ENCODE measurements at regions not wholly inside any gene's neighbourhood (a gene's known extent, or its start where the extent isn't known, plus 50 kb on each side); places are given as distances from the start of the nearest gene placed in this dataset.

DNA sequence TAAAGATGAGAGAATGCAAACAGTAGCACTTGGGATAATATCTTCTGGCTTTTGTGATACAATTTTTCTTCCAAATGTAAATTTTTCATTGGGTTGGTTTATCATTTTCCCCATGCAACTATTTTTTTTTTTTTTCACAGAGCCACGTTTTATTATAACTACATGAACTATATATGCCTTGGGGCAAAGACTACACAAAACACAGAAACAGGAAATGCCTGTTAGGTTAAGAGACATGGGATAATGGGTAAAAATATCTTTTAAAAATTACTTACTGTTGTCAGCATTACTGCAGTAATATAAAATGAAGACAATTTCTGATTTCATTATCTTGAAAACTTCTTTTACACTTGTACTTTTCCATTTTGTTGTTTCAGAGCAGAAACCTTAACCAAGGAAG, 74.6 kb downstream of the DISP1 start:
- TF ChIP-seq CSDC2 (CRISPR knock-in tag; IDR thresholded peaks at IDR 0.05) (no peak), ESRRG (CRISPR knock-in tag; IDR thresholded peaks at IDR 0.05) (no peak), POU6F1 (CRISPR knock-in tag; IDR thresholded peaks at IDR 0.05; ENCODE audit: borderline replicate concordance, low read depth) (no peak), PPARA (CRISPR knock-in tag; IDR thresholded peaks at IDR 0.05; ENCODE audit: borderline replicate concordance) (no peak), SNAI2 (CRISPR knock-in tag; IDR thresholded peaks at IDR 0.05) (no peak), RARB (CRISPR knock-in tag; IDR thresholded peaks at IDR 0.05) (no peak)
